H1 (cell line): ENCODE measurements at regions not wholly inside any gene's neighbourhood (a gene's known extent, or its start where the extent isn't known, plus 50 kb on each side); places are given as distances from the start of the nearest gene placed in this dataset.

Experiments
- E2F6 ChIP-seq: IDR thresholded peaks from 2 replicates; pipeline ENCODE4 v1.6.1; 2012; ENCODE audit warnings: inconsistent platforms
- GABPA ChIP-seq: IDR thresholded peaks from 2 replicates; pipeline ENCODE4 v1.6.1; 2011; ENCODE audit warnings: mild to moderate bottlenecking, low read length, moderate library complexity, borderline replicate concordance; ENCODE audit not compliant: insufficient read depth
- JUN ChIP-seq: IDR thresholded peaks from 2 replicates; pipeline ENCODE4 v1.6.1; 2011; ENCODE audit warnings: low read depth, mild to moderate bottlenecking, improper control_type of control experiment, low read length
- KDM4A ChIP-seq: IDR thresholded peaks from one replicate; pipeline ENCODE4 v1.7.1; 2012; ENCODE audit warnings: low read depth, mild to moderate bottlenecking, moderate library complexity, low read length, inconsistent platforms; ENCODE audit not compliant: severe bottlenecking
- MAFK ChIP-seq: IDR thresholded peaks from 2 replicates; pipeline ENCODE4 v1.6.1; 2012; ENCODE audit warnings: low read depth, mild to moderate bottlenecking, improper control_type of control experiment, low read length
- POLR2AphosphoS5 ChIP-seq: IDR thresholded peaks from 2 replicates; pipeline ENCODE4 v1.6.1; 2011; ENCODE audit warnings: low read depth, low read length
- SAP30 ChIP-seq: fragments of 300-600 bp; sonication (generic); IDR thresholded peaks from 2 replicates; pipeline ENCODE4 v1.7.1; 2012; ENCODE audit warnings: low read length, moderate library complexity, mild to moderate bottlenecking, inconsistent platforms; ENCODE audit not compliant: insufficient read depth, insufficient replicate concordance
- SIX5 ChIP-seq: IDR thresholded peaks from 2 replicates; pipeline ENCODE4 v1.6.1; 2011; ENCODE audit warnings: mild to moderate bottlenecking, low read depth, low read length

GRCh38 chr1:78297836-78298235 is 192.9 kb upstream of the PTGFR start (continued):
- TF ChIP-seq MAFK: no peak
- no peak for TF ChIP-seq POLR2AphosphoS5
- TF ChIP-seq E2F6: no peak
- TF ChIP-seq KDM4A: no peak
- TF ChIP-seq SIX5: no peak
- TF ChIP-seq GABPA: no peak
- TF ChIP-seq JUN: no peak
- no peak for TF ChIP-seq SAP30
